ENCODE measurements at regions not wholly inside any gene's neighbourhood (a gene's known extent, or its start where the extent isn't known, plus 50 kb on each side); places are given as distances from the start of the nearest gene placed in this dataset.

DNA sequence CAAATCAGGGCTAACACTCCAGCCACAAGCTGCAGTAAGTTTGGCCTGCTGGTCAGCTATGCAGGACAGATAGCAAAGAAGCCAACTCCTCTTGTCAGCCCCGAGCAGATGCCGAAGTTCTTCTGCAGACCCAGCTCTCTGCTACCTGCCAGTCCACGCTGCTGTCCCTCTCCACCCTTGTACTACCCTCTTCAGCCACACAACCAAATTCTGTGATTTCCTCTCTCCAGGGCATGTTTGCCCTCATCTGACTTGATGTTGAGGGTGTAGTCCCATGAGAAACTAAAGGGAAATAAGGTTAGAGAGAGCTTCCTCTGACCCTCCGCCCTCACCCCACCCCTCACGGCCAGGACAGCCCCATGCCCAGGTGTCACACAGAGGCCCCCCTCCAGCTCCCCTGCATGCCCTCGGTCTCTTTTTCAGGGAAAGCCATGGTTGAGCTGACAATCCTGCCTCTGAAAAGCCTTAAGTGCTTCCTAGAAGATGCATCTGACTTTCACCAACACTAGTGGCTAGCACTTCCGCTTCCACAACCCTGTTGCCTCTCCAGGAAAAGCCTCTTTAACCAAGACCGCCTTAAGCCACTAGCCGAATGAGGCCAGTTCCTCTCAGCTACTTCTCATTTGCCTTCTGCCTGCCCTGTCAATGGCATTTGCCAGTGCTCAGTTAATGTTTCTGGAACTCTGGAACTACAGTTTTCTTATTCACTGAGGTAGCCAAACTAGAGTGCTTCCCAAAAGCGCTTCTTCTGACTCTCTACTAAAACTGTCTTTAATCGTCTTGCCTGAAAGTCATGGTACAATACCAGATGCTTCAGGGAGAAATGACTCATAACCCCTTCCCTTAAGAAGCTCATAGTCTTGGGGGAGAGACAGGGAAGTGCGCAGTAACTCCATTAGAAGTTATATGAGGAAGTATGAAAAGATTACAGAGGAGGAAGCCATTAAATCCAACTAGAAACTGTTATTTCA lies 300.4 kb upstream of the STT3B start:
- TF ChIP-seq, protein P1, sequence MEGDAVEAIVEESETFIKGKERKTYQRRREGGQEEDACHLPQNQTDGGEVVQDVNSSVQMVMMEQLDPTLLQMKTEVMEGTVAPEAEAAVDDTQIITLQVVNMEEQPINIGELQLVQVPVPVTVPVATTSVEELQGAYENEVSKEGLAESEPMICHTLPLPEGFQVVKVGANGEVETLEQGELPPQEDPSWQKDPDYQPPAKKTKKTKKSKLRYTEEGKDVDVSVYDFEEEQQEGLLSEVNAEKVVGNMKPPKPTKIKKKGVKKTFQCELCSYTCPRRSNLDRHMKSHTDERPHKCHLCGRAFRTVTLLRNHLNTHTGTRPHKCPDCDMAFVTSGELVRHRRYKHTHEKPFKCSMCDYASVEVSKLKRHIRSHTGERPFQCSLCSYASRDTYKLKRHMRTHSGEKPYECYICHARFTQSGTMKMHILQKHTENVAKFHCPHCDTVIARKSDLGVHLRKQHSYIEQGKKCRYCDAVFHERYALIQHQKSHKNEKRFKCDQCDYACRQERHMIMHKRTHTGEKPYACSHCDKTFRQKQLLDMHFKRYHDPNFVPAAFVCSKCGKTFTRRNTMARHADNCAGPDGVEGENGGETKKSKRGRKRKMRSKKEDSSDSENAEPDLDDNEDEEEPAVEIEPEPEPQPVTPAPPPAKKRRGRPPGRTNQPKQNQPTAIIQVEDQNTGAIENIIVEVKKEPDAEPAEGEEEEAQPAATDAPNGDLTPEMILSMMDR (conservative IDR thresholded peaks at IDR 0.05), result no peak
- H3K9ac ChIP-seq (ENCODE audit: extremely low read depth, insufficient read length, low read length), result no peak overlapping the region
- H3K79me1 ChIP-seq (ENCODE audit: insufficient read depth, low read depth, low read length, poor library complexity, severe bottlenecking), result no peaks in the 10 kb centered on the region
- no peak overlapping the region for H4K8ac ChIP-seq (replicated peaks; ENCODE audit: insufficient read length, low read depth, low read length)
- no peak overlapping the region; a peak in 2 of 7 replicates for H3K27ac Mint-ChIP-seq
- no peak for DNase-seq
- no peaks in the 10 kb centered on the region for H3K27me3 ChIP-seq (ENCODE audit: insufficient read depth, low read length)
- no peaks in the 10 kb centered on the region for H3K4me1 Mint-ChIP-seq
- no peak overlapping the region for H2BK20ac ChIP-seq (ENCODE audit: low read depth, low read length, poor library complexity, severe bottlenecking)
- no peak overlapping the region for H4K5ac ChIP-seq (ENCODE audit: insufficient read length, low read depth, low read length)
- H3K18ac ChIP-seq (ENCODE audit: insufficient read length, low read depth, low read length), result no peak overlapping the region
- H3K79me2 ChIP-seq (ENCODE audit: insufficient read depth, low read length), result no peaks in the 10 kb centered on the region
- H3K56ac ChIP-seq (ENCODE audit: insufficient read length, low read depth, low read length), result no peak overlapping the region
- H3K9me3 ChIP-seq (ENCODE audit: control insufficient read depth, low read depth, low read length), result no peaks in the 10 kb centered on the region
- H3K36me3 Mint-ChIP-seq (ENCODE audit: insufficient read depth in 1 of 3, low read depth in 3 of 3), result no peaks in the 10 kb centered on the region
- H3K14ac ChIP-seq (ENCODE audit: insufficient read depth, low read length), result no peak overlapping the region
- no peak overlapping the region for H4K91ac ChIP-seq (ENCODE audit: insufficient read length, low read depth, low read length)
- no peak overlapping the region for H2BK15ac ChIP-seq (ENCODE audit: low read depth, low read length)
- H3K23ac ChIP-seq (ENCODE audit: insufficient read length, low read depth, low read length), result no peak overlapping the region
- no peaks in the 10 kb centered on the region for H3K4me1 ChIP-seq (ENCODE audit: insufficient read depth, low read length)
- no peak overlapping the region for H3K27ac ChIP-seq (ENCODE audit: insufficient read length, low read depth, low read length)
- no CpG with 5 or more reads among the region's 12 CpGs for WGBS (ENCODE audit: extremely low coverage, insufficient read length, low lambda C conversion rate)
- no peak overlapping the region for H3K4me2 ChIP-seq (ENCODE audit: insufficient read depth, insufficient read length, low read length)
- H3K9me3 Mint-ChIP-seq, result no peaks in the 10 kb centered on the region
- no peak overlapping the region for H3T11ph ChIP-seq (ENCODE audit: low read length)
- no peak overlapping the region for H3K4ac ChIP-seq (ENCODE audit: low read depth, low read length)
- no peak overlapping the region for H2BK120ac ChIP-seq (ENCODE audit: low read depth, low read length, poor library complexity, severe bottlenecking)
- H4K20me1 ChIP-seq (ENCODE audit: control insufficient read depth, insufficient read depth, insufficient read length), result no peaks in the 10 kb centered on the region
- no peak overlapping the region for H2AK5ac ChIP-seq (ENCODE audit: insufficient read length, low read length)
- H2BK12ac ChIP-seq (ENCODE audit: insufficient read length, low read depth, low read length), result no peak overlapping the region
- H3K23me2 ChIP-seq (ENCODE audit: insufficient read length, low read depth, low read length, poor library complexity, severe bottlenecking), result no peaks in the 10 kb centered on the region
- H2AFZ ChIP-seq (ENCODE audit: low read length), result no peak overlapping the region
- H3K4me3 Mint-ChIP-seq, result no peak overlapping the region
- no peak overlapping the region for H2BK5ac ChIP-seq (ENCODE audit: insufficient read length, low read length)
- H3K27me3 Mint-ChIP-seq (ENCODE audit: low read depth), result peaks cover 1% of the 10 kb centered on the region; the same call in 1 of the 2 replicates
